ENCODE measurements at regions not wholly inside any gene's neighbourhood (a gene's known extent, or its start where the extent isn't known, plus 50 kb on each side); places are given as distances from the start of the nearest gene placed in this dataset.

GRCh38 chr5:2125901-2126265, 243.2 kb upstream of the IRX4 start:
- intact Hi-C loops (cut with micrococcal nuclease): no loop called here
- H3K27ac ChIP-seq (replicated peaks): no peak overlapping the region
- no peak overlapping the region for H3K4me3 ChIP-seq
- TF ChIP-seq, protein P1, sequence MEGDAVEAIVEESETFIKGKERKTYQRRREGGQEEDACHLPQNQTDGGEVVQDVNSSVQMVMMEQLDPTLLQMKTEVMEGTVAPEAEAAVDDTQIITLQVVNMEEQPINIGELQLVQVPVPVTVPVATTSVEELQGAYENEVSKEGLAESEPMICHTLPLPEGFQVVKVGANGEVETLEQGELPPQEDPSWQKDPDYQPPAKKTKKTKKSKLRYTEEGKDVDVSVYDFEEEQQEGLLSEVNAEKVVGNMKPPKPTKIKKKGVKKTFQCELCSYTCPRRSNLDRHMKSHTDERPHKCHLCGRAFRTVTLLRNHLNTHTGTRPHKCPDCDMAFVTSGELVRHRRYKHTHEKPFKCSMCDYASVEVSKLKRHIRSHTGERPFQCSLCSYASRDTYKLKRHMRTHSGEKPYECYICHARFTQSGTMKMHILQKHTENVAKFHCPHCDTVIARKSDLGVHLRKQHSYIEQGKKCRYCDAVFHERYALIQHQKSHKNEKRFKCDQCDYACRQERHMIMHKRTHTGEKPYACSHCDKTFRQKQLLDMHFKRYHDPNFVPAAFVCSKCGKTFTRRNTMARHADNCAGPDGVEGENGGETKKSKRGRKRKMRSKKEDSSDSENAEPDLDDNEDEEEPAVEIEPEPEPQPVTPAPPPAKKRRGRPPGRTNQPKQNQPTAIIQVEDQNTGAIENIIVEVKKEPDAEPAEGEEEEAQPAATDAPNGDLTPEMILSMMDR (IDR thresholded peaks at IDR 0.05; ENCODE audit: borderline replicate concordance): no peak
- DNase-seq: no peak
- peaks cover 5% of the 10 kb centered on the region for H3K4me1 ChIP-seq
- H3K36me3 ChIP-seq: no peaks in the 10 kb centered on the region
- peaks cover 52% of the 10 kb centered on the region for H3K27me3 ChIP-seq (ENCODE audit: low read depth)
- no peaks in the 10 kb centered on the region for H3K9me3 ChIP-seq (replicated peaks)

DNA sequence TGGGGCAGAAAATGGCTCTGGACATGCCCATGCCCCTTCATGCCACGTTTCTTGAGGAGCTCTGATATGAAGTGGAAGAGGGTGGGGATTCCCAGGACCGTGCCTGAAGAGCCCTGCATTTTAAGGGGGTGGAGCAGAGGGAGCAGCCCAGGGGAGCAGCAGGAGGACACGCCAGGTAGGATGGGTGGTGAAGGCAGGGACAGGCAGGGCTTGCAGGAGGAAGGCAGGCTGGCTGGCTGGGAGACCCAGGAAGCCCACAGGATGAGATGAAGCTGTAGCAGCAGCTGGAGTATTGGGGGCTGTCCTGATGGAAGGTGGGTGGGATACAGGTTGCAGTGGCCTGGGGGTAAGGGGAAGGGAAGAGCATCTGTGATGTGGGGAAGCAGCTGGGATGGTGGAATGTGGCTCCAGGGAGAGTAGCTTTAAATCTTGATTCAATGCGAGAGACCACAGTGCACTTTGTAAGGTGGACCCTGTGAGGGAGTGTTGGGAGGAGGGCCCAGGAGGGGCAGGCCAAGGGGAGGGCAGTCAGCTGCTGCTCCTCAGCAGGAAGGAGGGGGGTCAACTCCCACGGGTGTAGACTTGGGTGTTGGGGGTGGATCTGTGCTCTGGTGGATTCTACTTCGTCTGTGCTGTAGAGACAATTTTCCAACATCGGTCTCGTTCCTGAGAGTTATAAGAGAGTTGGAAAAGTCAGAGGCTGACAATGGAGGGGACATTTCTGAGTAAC, 242.6 kb upstream of the IRX4 start:
- H3K27me3 ChIP-seq (ENCODE audit: low read depth): peaks cover 47% of the 10 kb centered on the region
- no peak overlapping the region for H3K27ac ChIP-seq (replicated peaks)
- H3K9me3 ChIP-seq (replicated peaks): no peaks in the 10 kb centered on the region
- DNase-seq: no peak
- no peak overlapping the region for H3K4me3 ChIP-seq
- no peaks in the 10 kb centered on the region for H3K36me3 ChIP-seq
- TF ChIP-seq, protein P1 (IDR thresholded peaks at IDR 0.05; ENCODE audit: borderline replicate concordance): no peak
- peaks cover 5% of the 10 kb centered on the region for H3K4me1 ChIP-seq
- intact Hi-C loops (cut with micrococcal nuclease): no loop called here

DNA sequence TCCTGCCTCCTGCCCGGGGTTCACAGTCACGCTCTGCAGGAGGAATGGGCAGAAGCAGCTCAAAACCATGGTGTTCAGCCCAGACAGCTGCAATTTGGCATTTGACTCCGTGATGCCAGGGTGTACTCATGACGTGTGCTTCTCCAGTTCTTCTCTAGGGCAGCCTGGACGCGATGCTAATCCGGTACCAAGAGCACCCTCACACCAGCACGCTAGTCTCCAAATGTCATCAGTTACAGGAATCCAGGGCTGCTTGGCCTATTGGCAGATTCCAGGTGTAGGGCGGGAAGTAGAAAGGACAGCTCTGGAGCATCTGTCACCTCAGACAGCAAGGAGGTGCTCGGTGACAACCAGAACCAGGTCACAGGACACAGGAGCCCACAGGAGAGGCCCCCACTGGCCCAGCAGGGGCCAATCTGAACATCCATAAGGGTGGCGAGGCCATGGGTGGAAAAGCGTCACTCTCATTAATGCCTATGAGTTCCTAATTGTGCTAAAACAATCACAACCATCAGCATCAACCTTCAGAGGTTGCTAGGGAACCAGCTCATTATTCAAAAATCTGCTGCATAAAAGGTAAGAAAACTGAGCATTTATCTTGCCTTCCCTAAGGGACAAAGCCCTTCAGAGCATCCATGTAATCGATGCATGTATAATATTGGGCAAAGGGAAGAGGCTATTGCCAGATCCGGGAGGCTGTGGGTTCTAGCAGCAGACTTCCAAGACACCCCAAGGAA, 241.9 kb upstream of the IRX4 start:
- Histone ChIP-seq H3K4me3 (no peak overlapping the region), H3K9me3 (replicated peaks) (no peaks in the 10 kb centered on the region), H3K27me3 (ENCODE audit: low read depth) (peaks cover 40% of the 10 kb centered on the region), H3K27ac (replicated peaks) (no peak overlapping the region), H3K4me1 (peaks cover 3% of the 10 kb centered on the region), H3K36me3 (no peaks in the 10 kb centered on the region)
- DNase-seq: no peak
- intact Hi-C loops (cut with micrococcal nuclease): no loop called here
- TF ChIP-seq, protein P1 (IDR thresholded peaks at IDR 0.05; ENCODE audit: borderline replicate concordance): no peak

DNA sequence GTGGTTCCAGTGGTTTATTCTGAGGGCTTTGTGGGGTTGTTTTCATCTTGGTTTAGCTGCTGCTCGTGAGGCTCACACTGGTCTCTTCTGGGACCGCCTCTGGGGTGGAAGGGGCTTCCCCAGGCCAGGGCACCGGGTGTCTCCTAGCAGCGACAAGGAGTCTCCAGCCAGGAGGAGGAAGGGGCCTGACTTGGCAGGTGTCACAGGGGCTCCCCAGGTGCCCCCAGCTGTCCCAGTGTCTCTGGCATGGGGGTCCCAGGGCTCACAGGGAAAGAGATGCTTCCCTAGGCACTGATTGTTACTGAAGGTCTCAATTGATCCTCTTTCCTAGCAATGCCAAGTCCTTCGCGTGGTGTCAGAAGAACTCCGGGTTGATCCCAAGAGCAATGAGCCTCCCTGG, 241.1 kb upstream of the IRX4 start:
- Histone ChIP-seq H3K27me3 (ENCODE audit: low read depth) (peaks cover 33% of the 10 kb centered on the region), H3K9me3 (replicated peaks) (no peaks in the 10 kb centered on the region), H3K27ac (replicated peaks) (no peak overlapping the region), H3K36me3 (no peaks in the 10 kb centered on the region), H3K4me3 (no peak overlapping the region), H3K4me1 (no peaks in the 10 kb centered on the region)
- intact Hi-C loops (cut with micrococcal nuclease): no loop called here
- TF ChIP-seq, protein P1 (IDR thresholded peaks at IDR 0.05; ENCODE audit: borderline replicate concordance): no peak
- DNase-seq: no peak

- TF ChIP-seq, protein P1 (IDR thresholded peaks at IDR 0.05; ENCODE audit: borderline replicate concordance): no peak
- Histone ChIP-seq H3K9me3 (replicated peaks) (no peaks in the 10 kb centered on the region), H3K4me3 (no peak overlapping the region), H3K36me3 (no peaks in the 10 kb centered on the region), H3K4me1 (no peaks in the 10 kb centered on the region), H3K27me3 (ENCODE audit: low read depth) (peaks cover 13% of the 10 kb centered on the region), H3K27ac (replicated peaks) (no peak overlapping the region)
- intact Hi-C loops (cut with micrococcal nuclease): no loop called here
- no peak for DNase-seq
Observed at GRCh38 chr5:2120361-2120760, 237.6 kb upstream of the IRX4 start.

Measured in left ventricle myocardium inferior (tissue), 1 donor.